GM12878 (cell line): ENCODE measurements at regions not wholly inside any gene's neighbourhood (a gene's known extent, or its start where the extent isn't known, plus 50 kb on each side); places are given as distances from the start of the nearest gene placed in this dataset.

Source experiments
- ATAC-seq: fragments of 200-7000 bp; cut with Tn5 transposase; 3 replicates; pipeline ENCODE4 v1.9.1; 2020; ENCODE audit warnings: mild to moderate bottlenecking, moderate library complexity
- BruUV-seq: library from RNA; stranded (reverse); fragments of 400-500 nt; replicated peaks from 2 replicates; lab custom pipeline; 2021; lab: Mats Ljungman, UMichigan
- CTCF ChIA-PET: fragments of 300-600 bp; sonication (Branson Sonifier 250); formaldehyde crosslinking; extraction: SDS; loops from one replicate; lab custom pipeline; 2021; ENCODE audit warnings: inconsistent platforms; lab: Yijun Ruan, JAX
- POLR2A ChIA-PET: fragments of 350-600 bp; formaldehyde crosslinking; extraction: SDS; loops from one replicate; lab custom pipeline; 2021; ENCODE audit warnings: inconsistent platforms; lab: Charles Lee
- RAD21 ChIA-PET: fragments of 300-600 bp; sonication (Branson Sonifier 250); formaldehyde crosslinking; loops from one replicate; lab custom pipeline; 2023; ENCODE audit warnings: antibody characterized with exemption; ENCODE audit not compliant: unreplicated experiment; lab: Charles Lee
- SMC1A ChIA-PET: fragments of 300-600 bp; sonication (Branson Sonifier 250); formaldehyde crosslinking; loops from one replicate; lab custom pipeline; 2023; ENCODE audit not compliant: unreplicated experiment, uncharacterized antibody; lab: Charles Lee
- DNase-seq: peaks from one replicate; pipeline ENCODE4 v3.0.0-alpha.2; 2011; ENCODE audit warnings: low read depth, low spot score
- FAIRE-seq: peaks from 3 replicates; lab custom pipeline; 2011; peaks lifted over from hg19 to GRCh38; lab: Jason Lieb, UNC
- H2AFZ ChIP-seq: 2 replicates; pipeline ENCODE4 v1.6.0; 2011; ENCODE audit warnings: low read depth, low read length, control low read depth; ENCODE audit not compliant: control insufficient read depth
- H3K27ac ChIP-seq: 2 replicates; pipeline ENCODE4 v1.5.1; 2011; ENCODE audit warnings: control low read depth; ENCODE audit not compliant: control insufficient read depth, insufficient read depth
- H3K27me3 ChIP-seq, 2 experiments: replicated peaks in 1 of 2; 2 replicates each; pipeline versions ENCODE4 v1.6.0 to v1.6.1; 2011; ENCODE audit warnings: low read length in 1 of 2; ENCODE audit not compliant: control insufficient read depth in 2 of 2, insufficient read depth in 2 of 2
- H3K36me3 ChIP-seq, 2 experiments: 2 replicates each; pipeline ENCODE4 v1.5.1; 2011; ENCODE audit warnings: low read length in 1 of 2; ENCODE audit not compliant: control insufficient read depth in 2 of 2, insufficient read depth in 2 of 2
- H3K4me1 ChIP-seq: 2 replicates; pipeline ENCODE4 v1.6.1; 2011; ENCODE audit warnings: mild to moderate bottlenecking, low read length, moderate library complexity, mixed read lengths; ENCODE audit not compliant: control insufficient read depth, insufficient read depth
- H3K4me2 ChIP-seq: 2 replicates; pipeline ENCODE4 v1.6.0; 2011; ENCODE audit warnings: control low read depth; ENCODE audit not compliant: control insufficient read depth, insufficient read depth
- H3K4me3 ChIP-seq: fragments of 200-600 bp; sonication (generic); 2 replicates; pipeline ENCODE4 v1.5.1; 2016
- H3K79me2 ChIP-seq: 2 replicates; pipeline ENCODE4 v1.6.0; 2011; ENCODE audit warnings: low read length; ENCODE audit not compliant: control insufficient read depth, insufficient read depth
- H3K9ac ChIP-seq: 2 replicates; pipeline ENCODE4 v1.8.0; 2011; ENCODE audit warnings: low read length, control low read depth, mixed read lengths; ENCODE audit not compliant: control insufficient read depth, insufficient read depth
- H3K9me3 ChIP-seq: replicated peaks from 3 replicates; pipeline ENCODE4 v1.5.1; 2011; ENCODE audit warnings: mild to moderate bottlenecking, low read length; ENCODE audit not compliant: control insufficient read depth, insufficient read depth
- H4K20me1 ChIP-seq: 2 replicates; pipeline ENCODE4 v1.6.0; 2011; ENCODE audit not compliant: control insufficient read depth, insufficient read depth
- CEBPB ChIP-seq, 2 experiments: fragments of 150-350 bp in 1 of 2; IDR thresholded peaks; 2 replicates each; pipeline ENCODE4 v1.6.1; 2012 to 2014; ENCODE audit warnings: low read depth in 2 of 2, low read length in 2 of 2, borderline replicate concordance in 1 of 2, inconsistent platforms in 1 of 2
- FOXK2 ChIP-seq: fragments of 450-650 bp; IDR thresholded peaks from 2 replicates; pipeline ENCODE4 v1.6.1; 2017; ENCODE audit warnings: mild to moderate bottlenecking, moderate library complexity
- IRF4 ChIP-seq: IDR thresholded peaks from 2 replicates; pipeline ENCODE4 v1.6.1; 2011; ENCODE audit warnings: low read depth, low read length
- JUND ChIP-seq: IDR thresholded peaks from 2 replicates; pipeline ENCODE4 v1.6.1; 2012; ENCODE audit warnings: low read depth, mild to moderate bottlenecking, low read length, improper control_type of control experiment, moderate library complexity
- MLLT1 ChIP-seq: fragments of 450-650 bp; IDR thresholded peaks from 2 replicates; pipeline ENCODE4 v1.6.1; 2016; ENCODE audit warnings: mild to moderate bottlenecking
- NFXL1 ChIP-seq: fragments of 450-650 bp; IDR thresholded peaks from 2 replicates; pipeline ENCODE4 v1.6.1; 2017; ENCODE audit warnings: antibody characterized with exemption, mild to moderate bottlenecking, borderline replicate concordance
- POU2F2 ChIP-seq: IDR thresholded peaks from 3 replicates; pipeline ENCODE4 v1.6.1; 2011; ENCODE audit warnings: low read depth, mild to moderate bottlenecking, low read length, borderline replicate concordance
- RBBP5 ChIP-seq: fragments of 200-600 bp; sonication (generic); conservative IDR thresholded peaks from 2 replicates; pipeline ENCODE4 v1.6.1; 2016
- RFX5 ChIP-seq: IDR thresholded peaks from 2 replicates; pipeline ENCODE4 v1.6.1; 2011; ENCODE audit warnings: low read depth, low read length, improper control_type of control experiment
- SP1 ChIP-seq: IDR thresholded peaks from one replicate; pipeline ENCODE4 v1.6.1; 2011; ENCODE audit warnings: low read depth, low read length
- SREBF2 ChIP-seq: IDR thresholded peaks from 2 replicates; pipeline ENCODE4 v1.6.1; 2012; ENCODE audit warnings: mild to moderate bottlenecking, low read length
- whole genome bisulfite sequencing: methylation state at CpG from one replicate; pipeline ENCODE4 v1.1.6; 2016; ENCODE audit warnings: low lambda C conversion rate; ENCODE audit not compliant: insufficient replicate concordance, insufficient coverage; ENCODE audit errors: missing lambda C conversion rate; 5-methylcytosine and 5-hydroxymethylcytosine counted together
- in situ Hi-C: fragments of 300-500 bp; cut with MboI; formaldehyde crosslinking; loops from 9 replicates; pipeline ENCODE4 v1.14.3; 2018; ENCODE audit warnings: mixed read lengths
- intact Hi-C: fragments of 100-400 bp; cut with micrococcal nuclease; formaldehyde crosslinking; loops from one replicate; pipeline ENCODE4 v1.14.2; 2022; ENCODE audit not compliant: unreplicated experiment

GRCh38 chr6:23647045-23647444 lies 479.0 kb upstream of the NRSN1 start (continued):
- no peak for TF ChIP-seq CEBPB (IDR thresholded peaks at IDR 0.05; ENCODE audit: borderline replicate concordance in 1 of 2, low read depth in 2 of 2, low read length in 2 of 2)

GRCh38 chr6:23650676-23651075 lies 475.3 kb upstream of the NRSN1 start:
- Histone ChIP-seq H3K4me2 (no peak overlapping the region), H3K4me1 (no peaks in the 10 kb centered on the region), H3K27ac (no peak overlapping the region), H3K79me2 (no peaks in the 10 kb centered on the region), H3K4me3 (no peak overlapping the region), H2AFZ (no peak overlapping the region), H3K9me3 (no peaks in the 10 kb centered on the region), H4K20me1 (no peaks in the 10 kb centered on the region), H3K27me3 (no peaks in the 10 kb centered on the region), H3K36me3 (no peaks in the 10 kb centered on the region), H3K9ac (no peak overlapping the region)
- TF ChIP-seq SREBF2 (no peak), NFXL1 (no peak), SP1 (no peak)
- ChIA-PET SMC1A (interaction anchor here (0.6 kb wide), 1 partner anchor 249 kb away, joined by 3 read pairs; no protein-coding TSS in a partner anchor), POLR2A (no interaction called here), RAD21 (no interaction called here), CTCF (interaction anchor here (1.2 kb wide), 1 partner anchor 8 kb away, joined by 3 read pairs; no protein-coding TSS in a partner anchor)
- BruUV-seq: no TSS peak
- ATAC-seq (no peak), FAIRE-seq (no peak), DNase-seq (no peak)
- WGBS: 16% methylated on average over 5 of the region's 5 CpGs
- in situ Hi-C loops (no loop called here), intact Hi-C loops (no loop called here)

GRCh38 chr6:23654745-23655144 lies 471.3 kb upstream of the NRSN1 start:
- Histone ChIP-seq H2AFZ (no peak overlapping the region), H3K27ac (no peak overlapping the region), H3K4me2 (no peak overlapping the region)
- WGBS: 0% methylated on average over 6 of the region's 6 CpGs
- CTCF ChIA-PET: no interaction called here
- TF ChIP-seq MLLT1 (no peak), IRF4 (no peak), FOXK2 (no peak), RFX5 (no peak), POU2F2 (no peak), RBBP5 (no peak), JUND (no peak)
- TF ChIP-seq, all 136 proteins: peak for 0
- Histone ChIP-seq H3K9ac (no peak overlapping the region), H3K27me3 (no peaks in the 10 kb centered on the region), H3K36me3 (no peaks in the 10 kb centered on the region), H3K79me2 (no peaks in the 10 kb centered on the region), H3K4me3 (no peak overlapping the region), H3K4me1 (no peaks in the 10 kb centered on the region), H3K9me3 (no peaks in the 10 kb centered on the region), H4K20me1 (no peaks in the 10 kb centered on the region)
- BruUV-seq: no TSS peak
- in situ Hi-C loops (no loop called here), intact Hi-C loops (no loop called here)
- ATAC-seq: no peak
- ChIA-PET RAD21 (no interaction called here), POLR2A (no interaction called here), SMC1A (no interaction called here)
- no peak for DNase-seq
- FAIRE-seq: no peak
